ENCODE measurements at regions not wholly inside any gene's neighbourhood (a gene's known extent, or its start where the extent isn't known, plus 50 kb on each side); places are given as distances from the start of the nearest gene placed in this dataset.

DNA sequence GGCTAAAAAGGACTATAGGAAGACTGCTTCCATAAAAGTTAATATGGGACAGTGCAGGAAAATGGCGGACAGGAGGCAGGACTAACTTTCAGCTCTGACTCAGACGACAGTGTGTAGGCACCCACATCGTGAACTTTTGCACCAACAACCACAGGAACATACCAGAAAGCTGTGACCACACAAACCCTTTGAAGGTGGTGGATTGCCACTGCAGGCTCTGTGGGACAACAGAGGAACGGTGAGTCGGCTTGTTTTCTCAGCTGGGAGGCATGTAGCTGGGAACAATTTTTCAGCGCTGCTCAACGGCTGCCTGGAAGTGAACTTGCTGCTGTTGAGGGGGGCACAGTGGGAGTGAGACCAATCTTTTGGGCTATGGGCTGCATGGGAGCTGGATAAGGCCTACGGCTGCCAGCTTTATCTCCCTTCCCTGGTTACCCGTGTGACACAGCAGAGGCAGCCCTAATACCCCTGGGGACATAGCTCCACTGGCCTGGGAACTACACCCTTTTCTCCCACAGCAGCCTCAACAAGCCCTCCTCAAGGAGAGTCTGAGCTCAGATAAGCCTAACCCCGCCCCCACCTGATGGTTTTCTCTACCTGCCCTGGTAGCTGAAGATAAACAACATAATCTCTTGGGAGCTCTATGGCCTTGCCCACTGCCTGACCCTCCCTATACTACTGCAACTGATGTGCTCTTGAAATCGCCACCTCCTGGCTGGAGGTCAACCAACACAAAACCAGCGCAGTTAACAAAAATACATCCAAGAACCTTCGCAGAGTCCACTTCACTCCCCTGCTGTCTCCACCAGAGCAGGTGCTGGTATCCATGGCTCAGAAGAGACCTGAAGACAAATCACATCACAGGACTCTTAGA is 1537.0 kb downstream of the C4orf33 start:
- no peak overlapping the region for H3K4me3 ChIP-seq (ENCODE audit: low read depth, low read length)
- no peaks in the 10 kb centered on the region for H3K36me3 ChIP-seq (ENCODE audit: control insufficient read depth, insufficient read depth, low read length)
- no peaks in the 10 kb centered on the region for H3K27me3 ChIP-seq (ENCODE audit: control insufficient read depth, insufficient read depth, low read length)
- DNase-seq (ENCODE audit: low read depth), result peak; percentile 37
- TF ChIP-seq CTCF (IDR thresholded peaks at IDR 0.05; ENCODE audit: insufficient read depth, low read length, poor library complexity, severe bottlenecking), result no peak

- no peak for TF ChIP-seq CTCF (IDR thresholded peaks at IDR 0.05; ENCODE audit: insufficient read depth, low read length, poor library complexity, severe bottlenecking)
- H3K4me3 ChIP-seq (ENCODE audit: low read depth, low read length), result no peak overlapping the region
- no peaks in the 10 kb centered on the region for H3K36me3 ChIP-seq (ENCODE audit: control insufficient read depth, insufficient read depth, low read length)
- DNase-seq (ENCODE audit: low read depth), result no peak
- no peaks in the 10 kb centered on the region for H3K27me3 ChIP-seq (ENCODE audit: control insufficient read depth, insufficient read depth, low read length)
Observed at GRCh38 chr4:130636486-130636885, 1540.5 kb downstream of the C4orf33 start.

DNA sequence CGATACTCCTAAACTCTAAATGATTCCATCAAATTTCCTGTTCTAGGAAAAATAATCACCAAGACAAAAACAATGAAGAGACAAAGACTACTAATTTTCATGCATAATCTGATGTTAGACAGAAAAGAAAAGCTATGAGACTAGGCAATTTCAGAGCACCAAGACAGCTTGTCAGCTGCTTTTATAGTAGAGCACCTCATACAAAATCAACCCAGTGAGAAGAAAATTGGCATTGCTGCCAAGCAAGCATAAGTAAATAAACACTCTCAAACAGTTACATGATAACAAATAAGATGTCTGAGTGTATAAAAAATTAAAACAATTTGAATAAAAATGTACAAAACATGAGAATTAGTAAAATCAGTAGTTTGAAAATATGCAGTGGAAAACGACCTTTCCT is 1544.6 kb downstream of the C4orf33 start:
- no peak overlapping the region for H3K4me3 ChIP-seq (ENCODE audit: low read depth, low read length)
- no peaks in the 10 kb centered on the region for H3K36me3 ChIP-seq (ENCODE audit: control insufficient read depth, insufficient read depth, low read length)
- no peaks in the 10 kb centered on the region for H3K27me3 ChIP-seq (ENCODE audit: control insufficient read depth, insufficient read depth, low read length)
- DNase-seq (ENCODE audit: low read depth), result no peak
- no peak for TF ChIP-seq CTCF (IDR thresholded peaks at IDR 0.05; ENCODE audit: insufficient read depth, low read length, poor library complexity, severe bottlenecking)

DNA sequence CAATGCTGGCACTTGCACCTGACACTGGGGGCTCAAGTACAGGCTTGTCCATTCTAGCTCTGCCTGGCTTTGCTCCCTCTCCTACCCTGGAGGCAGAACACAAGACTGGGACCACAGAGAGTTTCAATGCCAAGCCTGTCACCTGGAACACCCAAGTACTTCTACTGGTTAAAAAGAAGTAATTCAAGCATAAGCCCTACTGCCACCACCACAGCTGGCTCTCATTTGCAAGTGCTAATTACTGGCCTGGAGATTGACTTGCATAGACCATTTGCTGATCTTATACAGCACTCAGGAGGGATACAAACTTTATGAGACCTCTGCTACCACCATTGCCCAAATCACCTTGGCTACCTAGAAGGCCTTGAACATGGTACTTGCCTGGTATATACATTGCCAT is 1550.9 kb downstream of the C4orf33 start:
- H3K27me3 ChIP-seq (ENCODE audit: control insufficient read depth, insufficient read depth, low read length), result no peaks in the 10 kb centered on the region
- DNase-seq (ENCODE audit: low read depth), result no peak
- no peak for TF ChIP-seq CTCF (IDR thresholded peaks at IDR 0.05; ENCODE audit: insufficient read depth, low read length, poor library complexity, severe bottlenecking)
- H3K4me3 ChIP-seq (ENCODE audit: low read depth, low read length), result no peak overlapping the region
- no peaks in the 10 kb centered on the region for H3K36me3 ChIP-seq (ENCODE audit: control insufficient read depth, insufficient read depth, low read length)

DNA sequence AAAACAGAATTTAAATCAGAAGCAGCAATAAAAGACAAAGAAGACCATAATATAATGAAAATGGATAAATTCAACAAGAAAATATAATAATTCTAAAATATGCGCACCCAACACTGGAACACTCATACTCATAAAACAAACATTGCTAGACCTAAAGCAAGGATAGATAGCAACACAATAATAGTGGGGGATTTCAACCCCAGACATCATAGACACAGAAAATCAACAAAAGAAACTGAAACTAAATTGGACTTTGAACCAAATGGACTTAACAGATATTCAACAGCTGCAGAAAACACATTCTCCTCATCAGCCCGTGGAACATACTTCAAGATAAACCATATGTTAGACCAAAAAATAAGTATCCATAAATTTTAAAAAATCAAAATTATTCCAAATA is 1552.6 kb downstream of the C4orf33 start:
- no peak for TF ChIP-seq CTCF (IDR thresholded peaks at IDR 0.05; ENCODE audit: insufficient read depth, low read length, poor library complexity, severe bottlenecking)
- Histone ChIP-seq H3K27me3 (ENCODE audit: control insufficient read depth, insufficient read depth, low read length) (no peaks in the 10 kb centered on the region), H3K36me3 (ENCODE audit: control insufficient read depth, insufficient read depth, low read length) (no peaks in the 10 kb centered on the region)

DNA sequence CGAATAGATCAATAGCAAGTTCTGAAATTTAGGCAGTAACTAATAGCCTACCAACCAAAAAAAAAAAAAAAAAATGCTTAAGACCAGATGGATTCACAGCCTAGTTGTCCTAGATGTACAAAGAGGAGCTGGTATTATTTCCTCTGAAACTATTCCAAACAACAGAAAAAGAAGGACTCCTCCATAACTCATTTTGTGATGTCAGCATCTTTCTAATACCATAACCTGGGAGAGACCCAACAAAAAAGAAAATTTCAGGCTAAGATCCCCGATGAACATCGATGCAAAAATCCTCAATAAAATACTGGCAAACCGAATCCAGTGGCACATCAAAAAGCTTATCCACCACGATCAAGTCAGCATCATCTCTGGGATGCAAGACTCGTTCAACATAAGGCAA is 1557.9 kb downstream of the C4orf33 start:
- no peaks in the 10 kb centered on the region for H3K27me3 ChIP-seq (ENCODE audit: control insufficient read depth, insufficient read depth, low read length)
- H3K36me3 ChIP-seq (ENCODE audit: control insufficient read depth, insufficient read depth, low read length), result no peaks in the 10 kb centered on the region
- TF ChIP-seq CTCF (IDR thresholded peaks at IDR 0.05; ENCODE audit: insufficient read depth, low read length, poor library complexity, severe bottlenecking), result no peak
- no peak overlapping the region for H3K4me3 ChIP-seq (ENCODE audit: low read depth, low read length)
- DNase-seq (ENCODE audit: low read depth), result no peak

More for the DNA sequence above, 1552.6 kb downstream of the C4orf33 start:
- no peak for DNase-seq (ENCODE audit: low read depth)
- no peak overlapping the region for H3K4me3 ChIP-seq (ENCODE audit: low read depth, low read length)
